Upper lobe of right lung (tissue), 1 donor: ENCODE measurements at regions not wholly inside any gene's neighbourhood (a gene's known extent, or its start where the extent isn't known, plus 50 kb on each side); places are given as distances from the start of the nearest gene placed in this dataset.

ENCODE experiments used
- ATAC-seq: fragments of 200-7000 bp; cut with Tn5 transposase; one replicate; pipeline ENCODE4 v1.9.1; 2020; ENCODE audit warnings: mild to moderate bottlenecking, moderate library complexity
- DNase-seq: peaks from one replicate; pipeline ENCODE4 v3.0.0-alpha.2; 2020
- H3K27ac ChIP-seq: fragments of 200-600 bp; one replicate; pipeline ENCODE4 v1.8.0; 2022
- H3K27me3 ChIP-seq: fragments of 200-600 bp; one replicate; pipeline ENCODE4 v1.8.0; 2022; ENCODE audit warnings: mild to moderate bottlenecking
- H3K36me3 ChIP-seq: fragments of 200-600 bp; one replicate; pipeline ENCODE4 v1.8.0; 2022
- H3K4me1 ChIP-seq: fragments of 200-600 bp; one replicate; pipeline ENCODE4 v1.8.0; 2022
- H3K4me3 ChIP-seq: fragments of 200-600 bp; one replicate; pipeline ENCODE4 v1.8.0; 2022; ENCODE audit warnings: mild to moderate bottlenecking
- H3K9me3 ChIP-seq: fragments of 200-600 bp; one replicate; pipeline ENCODE4 v1.8.0; 2022
- intact Hi-C: fragments of 100-400 bp; cut with DNase I; formaldehyde crosslinking; loops from one replicate; pipeline ENCODE4 v1.11.0; 2022
- TF ChIP-seq, protein P1 (sequence below): fragments of 200-600 bp; IDR thresholded peaks from one replicate; pipeline ENCODE4 v1.8.0; 2022; ENCODE audit warnings: antibody characterized with exemption
- donor health status: DM: no; HTN: yes; CAD: no; lungs with severe emphysema.

GRCh38 chr15:80321853-80322252 lies 69.8 kb upstream of the CTXND1 start:
- Histone ChIP-seq H3K36me3 (no peaks in the 10 kb centered on the region), H3K4me3 (no peak overlapping the region), H3K27ac (no peak overlapping the region), H3K27me3 (no peaks in the 10 kb centered on the region), H3K9me3 (no peaks in the 10 kb centered on the region), H3K4me1 (peaks cover 3% of the 10 kb centered on the region)
- no peak for DNase-seq
- ATAC-seq: no peak
- intact Hi-C loops: no loop called here
- TF ChIP-seq, protein P1, sequence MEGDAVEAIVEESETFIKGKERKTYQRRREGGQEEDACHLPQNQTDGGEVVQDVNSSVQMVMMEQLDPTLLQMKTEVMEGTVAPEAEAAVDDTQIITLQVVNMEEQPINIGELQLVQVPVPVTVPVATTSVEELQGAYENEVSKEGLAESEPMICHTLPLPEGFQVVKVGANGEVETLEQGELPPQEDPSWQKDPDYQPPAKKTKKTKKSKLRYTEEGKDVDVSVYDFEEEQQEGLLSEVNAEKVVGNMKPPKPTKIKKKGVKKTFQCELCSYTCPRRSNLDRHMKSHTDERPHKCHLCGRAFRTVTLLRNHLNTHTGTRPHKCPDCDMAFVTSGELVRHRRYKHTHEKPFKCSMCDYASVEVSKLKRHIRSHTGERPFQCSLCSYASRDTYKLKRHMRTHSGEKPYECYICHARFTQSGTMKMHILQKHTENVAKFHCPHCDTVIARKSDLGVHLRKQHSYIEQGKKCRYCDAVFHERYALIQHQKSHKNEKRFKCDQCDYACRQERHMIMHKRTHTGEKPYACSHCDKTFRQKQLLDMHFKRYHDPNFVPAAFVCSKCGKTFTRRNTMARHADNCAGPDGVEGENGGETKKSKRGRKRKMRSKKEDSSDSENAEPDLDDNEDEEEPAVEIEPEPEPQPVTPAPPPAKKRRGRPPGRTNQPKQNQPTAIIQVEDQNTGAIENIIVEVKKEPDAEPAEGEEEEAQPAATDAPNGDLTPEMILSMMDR: no peak

- H3K27ac ChIP-seq: no peak overlapping the region
- no peaks in the 10 kb centered on the region for H3K27me3 ChIP-seq
- intact Hi-C loops: no loop called here
- no peaks in the 10 kb centered on the region for H3K36me3 ChIP-seq
- TF ChIP-seq, protein P1: peak; percentile 25
- no peaks in the 10 kb centered on the region for H3K9me3 ChIP-seq
- DNase-seq (no peak), ATAC-seq (no peak)
- H3K4me3 ChIP-seq: no peak overlapping the region
- H3K4me1 ChIP-seq: no peaks in the 10 kb centered on the region
Measured at GRCh38 chr15:80323285-80323684, 71.3 kb upstream of the CTXND1 start.

DNA sequence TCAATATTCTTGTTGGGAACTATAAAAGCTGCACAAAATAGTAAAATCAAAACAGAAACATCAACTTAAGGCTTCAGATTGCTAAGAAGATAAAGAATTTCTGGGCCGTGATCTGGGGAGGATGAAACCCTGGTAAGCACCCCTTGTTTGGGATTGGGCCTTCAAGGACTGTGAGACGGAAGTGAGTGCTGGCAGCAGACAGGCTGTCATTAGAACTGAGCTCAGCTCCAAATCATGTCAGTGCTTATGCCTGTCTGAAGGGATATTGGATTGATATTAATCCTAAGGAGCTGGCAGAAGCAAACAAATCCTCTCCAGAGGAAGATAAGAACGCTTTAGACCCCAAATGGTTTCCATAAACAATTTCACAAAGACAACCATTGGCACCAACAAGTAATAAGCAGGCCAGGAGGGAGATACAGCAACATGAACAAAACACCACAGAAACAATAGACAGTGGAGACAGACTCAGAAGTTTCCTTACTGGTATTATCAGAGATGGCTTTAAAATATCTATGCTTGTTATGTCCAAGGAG lies 72.6 kb upstream of the CTXND1 start:
- TF ChIP-seq, protein P1: no peak
- ATAC-seq: no peak
- Histone ChIP-seq H3K36me3 (no peaks in the 10 kb centered on the region), H3K27ac (no peak overlapping the region), H3K27me3 (no peaks in the 10 kb centered on the region), H3K4me3 (no peak overlapping the region), H3K4me1 (no peaks in the 10 kb centered on the region), H3K9me3 (no peaks in the 10 kb centered on the region)
- intact Hi-C loops: no loop called here
- no peak for DNase-seq

- Histone ChIP-seq H3K9me3 (no peaks in the 10 kb centered on the region), H3K27me3 (no peaks in the 10 kb centered on the region), H3K4me3 (no peak overlapping the region), H3K4me1 (no peaks in the 10 kb centered on the region), H3K36me3 (no peaks in the 10 kb centered on the region), H3K27ac (no peak overlapping the region)
- TF ChIP-seq, protein P1: no peak
- ATAC-seq (no peak), DNase-seq (no peak)
- intact Hi-C loops: no loop called here
Measured at GRCh38 chr15:80325206-80325605, 73.2 kb upstream of the CTXND1 start.

- Histone ChIP-seq H3K27ac (no peak overlapping the region), H3K27me3 (no peaks in the 10 kb centered on the region), H3K4me3 (no peak overlapping the region), H3K36me3 (no peaks in the 10 kb centered on the region), H3K4me1 (no peaks in the 10 kb centered on the region), H3K9me3 (no peaks in the 10 kb centered on the region)
- DNase-seq (no peak), ATAC-seq (no peak)
- TF ChIP-seq, protein P1: no peak
- intact Hi-C loops: no loop called here
Measured at GRCh38 chr15:80326270-80326669, 74.3 kb upstream of the CTXND1 start.

DNA sequence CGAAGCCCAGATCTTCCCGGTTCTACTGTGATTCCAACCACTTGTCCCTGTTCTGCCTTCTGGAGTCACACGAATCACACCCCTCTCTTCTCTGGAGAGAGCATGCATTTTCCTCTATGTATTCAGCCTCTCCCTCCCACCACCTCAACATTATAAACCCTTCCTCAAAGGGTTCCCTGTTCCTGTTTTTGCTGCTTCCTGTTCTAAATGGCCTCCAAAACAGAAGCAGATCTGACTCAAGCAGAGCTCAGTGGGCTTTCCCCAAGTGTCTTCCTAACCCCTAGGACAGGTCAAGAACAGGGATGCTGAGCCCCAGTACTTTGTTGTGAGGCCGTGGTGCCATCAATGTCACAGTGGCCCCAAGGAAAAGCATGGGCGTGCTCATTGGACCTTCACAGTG lies 75.7 kb upstream of the ARNT2 start:
- ATAC-seq (peak; percentile 20), DNase-seq (no peak)
- no peak overlapping the region for H3K27ac ChIP-seq
- H3K27me3 ChIP-seq: no peaks in the 10 kb centered on the region
- TF ChIP-seq, protein P1: no peak
- no peak overlapping the region for H3K4me3 ChIP-seq
- no peaks in the 10 kb centered on the region for H3K4me1 ChIP-seq
- no peaks in the 10 kb centered on the region for H3K9me3 ChIP-seq
- H3K36me3 ChIP-seq: no peaks in the 10 kb centered on the region
- intact Hi-C loops: no loop called here
